HG02759 (cell line): ENCODE measurements at regions not wholly inside any gene's neighbourhood (a gene's known extent, or its start where the extent isn't known, plus 50 kb on each side); places are given as distances from the start of the nearest gene placed in this dataset.

ENCODE experiments used
- ATAC-seq: cut with Tn5 transposase; IDR thresholded peaks from one replicate; pipeline ENCODE4 v1.9.1; 2021; ENCODE audit warnings: mild to moderate bottlenecking, moderate library complexity; ENCODE audit not compliant: unreplicated experiment

GRCh38 chr2:64331114-64331645 is 122.8 kb upstream of the LGALSL start:
- no peak for ATAC-seq

DNA sequence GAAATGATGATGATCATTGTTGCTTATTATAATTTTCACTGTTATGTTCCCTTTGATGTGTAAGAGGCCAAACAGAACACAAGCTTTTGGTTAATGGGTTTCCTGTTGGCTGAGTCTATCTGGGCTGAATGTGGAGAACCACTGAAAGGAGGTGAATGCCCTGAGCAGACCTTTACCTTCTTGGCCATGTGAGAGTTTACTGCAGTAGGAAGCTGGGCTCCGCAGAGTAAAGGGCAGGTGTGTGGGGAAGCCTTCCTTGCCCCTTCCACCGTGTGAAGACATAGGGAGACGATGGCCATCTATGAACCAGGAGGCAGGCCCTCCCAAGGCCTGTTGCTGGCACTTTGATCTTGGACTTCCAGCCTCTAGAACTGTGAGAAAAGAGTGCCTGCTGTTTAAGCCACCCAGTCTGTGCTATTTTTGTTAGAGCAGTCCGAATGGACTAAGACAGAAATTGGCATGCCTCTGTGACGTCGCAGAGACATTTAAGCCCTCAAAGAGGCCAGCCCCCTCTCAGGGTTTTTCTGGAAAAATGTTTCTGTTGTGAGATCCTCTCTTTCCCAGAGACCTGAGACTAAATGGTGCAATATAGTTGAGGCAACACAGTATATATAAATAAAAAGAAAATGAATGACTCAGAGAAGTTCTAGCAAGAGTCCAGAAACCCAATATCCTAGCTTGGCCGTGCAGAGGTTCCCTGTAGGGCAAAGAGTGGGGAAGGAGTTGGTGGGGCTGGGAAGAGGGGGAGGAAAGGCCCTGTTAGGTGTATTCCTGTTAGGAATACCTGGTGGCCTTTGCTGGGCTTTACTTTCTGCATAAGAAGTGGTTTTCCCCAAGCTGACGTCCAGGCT is 121.9 kb upstream of the LGALSL start:
- no peak for ATAC-seq

DNA sequence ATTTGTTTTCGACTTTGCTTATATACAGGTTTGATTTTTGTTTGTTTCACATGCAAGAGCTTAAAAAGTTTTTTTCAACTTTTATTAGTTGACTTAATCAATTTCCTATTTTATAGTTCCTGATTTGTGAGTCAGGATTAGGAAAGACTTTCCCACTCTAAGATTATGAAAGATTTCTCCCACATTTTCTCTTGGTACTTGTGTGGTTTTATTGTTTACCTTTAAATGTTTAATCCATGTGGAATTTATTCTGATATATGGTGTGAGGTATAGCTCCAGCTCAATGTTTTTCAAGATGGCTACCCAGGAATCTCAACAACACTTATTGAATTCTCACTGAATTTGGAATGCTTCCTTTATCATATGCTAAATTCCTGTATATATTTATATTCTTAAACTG is 117.8 kb upstream of the LGALSL start:
- no peak for ATAC-seq

DNA sequence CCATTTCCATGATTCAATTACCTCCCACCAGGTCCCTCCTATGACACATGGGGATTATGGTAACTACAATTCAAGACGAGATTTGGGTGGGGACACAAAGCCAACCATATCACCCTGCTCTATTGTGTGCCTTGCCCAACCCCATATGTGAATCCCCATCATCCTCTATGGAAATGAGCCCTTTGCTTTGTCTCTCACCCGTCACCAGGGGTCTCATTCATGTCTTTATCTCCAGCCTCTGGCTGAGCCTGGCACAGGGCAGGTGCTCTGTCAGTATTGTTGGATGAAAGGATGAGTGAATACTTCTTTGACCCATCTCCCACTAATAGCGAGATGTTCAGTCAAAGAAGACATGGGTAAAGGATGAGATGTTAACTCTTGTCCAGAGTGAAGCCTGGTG is 116.6 kb upstream of the LGALSL start:
- ATAC-seq: no peak

DNA sequence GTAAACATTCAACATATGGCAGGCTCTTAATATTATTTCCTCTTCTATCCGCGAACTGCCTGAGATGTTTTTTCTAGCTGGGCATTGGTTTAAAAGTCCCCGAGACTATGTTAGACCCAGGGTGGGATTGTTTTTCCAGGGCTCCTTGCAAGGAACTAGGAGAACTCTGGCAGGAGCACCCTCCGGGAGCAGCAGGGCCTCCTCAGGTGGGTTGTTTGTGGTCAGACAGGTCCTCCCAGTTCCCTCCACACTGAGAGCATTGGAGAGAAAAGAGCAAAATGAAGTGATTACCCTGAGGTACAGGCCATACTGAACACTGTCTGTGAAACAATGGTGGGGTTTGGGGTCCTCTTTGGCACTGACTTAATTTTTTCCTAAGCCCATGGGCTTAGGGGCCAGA is 115.9 kb upstream of the LGALSL start:
- ATAC-seq: no peak

DNA sequence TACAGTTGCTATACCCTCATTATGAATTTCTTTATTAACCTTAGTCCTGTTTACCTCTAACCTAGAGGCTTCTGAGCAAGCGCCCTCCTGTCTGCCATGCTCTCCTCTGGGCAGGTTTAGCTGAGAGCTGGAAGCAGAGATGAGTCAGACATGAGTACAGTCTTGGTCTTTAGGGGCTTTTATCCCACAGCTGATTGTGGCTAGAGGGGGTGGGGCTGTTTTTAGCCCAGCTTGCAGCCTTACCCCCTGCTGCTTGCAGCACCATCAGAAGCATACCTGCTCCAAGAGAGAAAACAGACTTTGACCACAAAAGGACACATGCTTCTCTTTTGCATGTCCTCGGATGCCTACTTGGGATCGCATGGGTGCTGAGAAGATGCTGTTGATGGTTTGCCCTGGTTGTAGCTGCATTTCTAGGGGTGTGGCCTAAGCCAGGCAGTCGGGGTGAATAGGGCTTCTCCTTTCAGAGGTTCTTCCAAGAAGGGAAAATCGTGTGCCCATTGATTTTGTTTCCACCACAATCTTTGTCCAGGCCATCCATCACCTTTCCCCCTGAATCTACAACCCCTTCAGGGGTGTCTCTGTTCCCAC is 115.0 kb upstream of the LGALSL start:
- ATAC-seq: peak; percentile 50

GRCh38 chr2:64341461-64341860 is 112.5 kb upstream of the LGALSL start:
- ATAC-seq: no peak

DNA sequence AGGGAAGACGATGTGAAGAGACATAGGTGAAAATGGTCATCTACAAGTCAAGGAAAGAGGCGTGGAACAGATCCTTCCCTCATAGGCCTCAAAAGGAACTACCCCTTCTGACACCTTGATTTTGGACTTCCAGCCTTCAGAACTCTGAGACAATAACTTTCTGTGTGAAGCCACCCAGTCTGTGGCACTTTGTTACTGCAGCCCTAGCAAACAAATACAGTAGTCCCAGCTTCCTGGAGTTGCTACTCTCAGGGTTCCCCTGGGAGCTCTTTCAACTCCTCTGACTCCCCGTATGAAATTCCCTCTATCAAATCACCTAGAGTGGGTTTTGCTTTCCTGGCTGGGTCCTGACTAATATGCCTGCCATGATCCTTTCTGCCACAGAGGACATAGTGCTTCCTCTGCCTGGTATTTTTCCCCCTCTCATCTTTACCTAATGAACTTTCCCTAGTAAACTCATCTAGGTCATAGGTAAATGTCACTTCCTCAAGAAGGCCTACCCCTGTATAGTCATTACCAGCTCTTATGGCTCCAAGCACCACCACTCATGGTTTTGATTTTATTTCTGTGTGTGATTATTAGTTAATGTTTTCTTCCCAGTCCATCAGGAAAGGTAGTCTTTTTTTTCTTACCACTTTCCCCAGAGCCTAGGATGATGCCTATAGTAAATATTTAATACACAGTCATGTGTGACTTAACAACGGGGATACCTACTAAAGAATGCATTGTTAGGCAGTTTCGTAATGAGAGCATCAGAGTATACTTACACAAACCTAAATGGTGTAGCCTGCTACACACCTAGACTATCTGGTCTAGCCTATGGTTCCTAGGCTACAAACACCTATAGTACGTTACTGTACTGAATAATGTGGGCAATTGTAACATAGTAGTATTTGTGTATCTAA is 111.5 kb upstream of the LGALSL start:
- no peak for ATAC-seq

DNA sequence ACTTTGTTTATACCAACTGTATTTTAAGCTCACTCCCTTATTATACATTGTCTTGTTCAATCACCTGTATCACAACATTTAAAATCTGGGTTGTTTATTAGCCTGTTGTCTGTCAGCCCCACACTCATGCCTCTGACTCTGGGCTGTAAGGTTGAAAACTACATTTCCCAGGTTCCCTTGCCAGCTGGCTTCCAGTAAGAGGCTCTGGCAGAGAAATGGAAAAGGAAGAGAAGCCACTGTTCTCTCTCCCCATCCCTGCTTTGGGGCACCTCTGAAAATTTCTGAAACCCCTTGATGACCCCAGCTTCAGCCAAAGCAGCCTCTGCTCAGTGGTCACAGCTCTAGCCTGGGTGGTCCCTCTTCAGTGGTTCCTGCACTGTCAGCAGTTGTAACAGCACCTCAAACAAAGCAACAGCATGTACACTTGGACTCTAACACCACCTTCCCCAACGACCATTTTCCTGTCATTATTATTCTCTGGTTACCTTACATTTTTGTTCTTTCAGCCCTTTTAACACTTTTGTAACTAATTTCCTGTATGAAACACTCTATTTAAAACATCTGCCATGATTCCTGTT is 108.9 kb upstream of the LGALSL start:
- no peak for ATAC-seq

GRCh38 chr2:64345998-64346397 is 108.0 kb upstream of the LGALSL start:
- ATAC-seq: no peak

GRCh38 chr2:64348386-64349130 is 105.4 kb upstream of the LGALSL start:
- no peak for ATAC-seq

DNA sequence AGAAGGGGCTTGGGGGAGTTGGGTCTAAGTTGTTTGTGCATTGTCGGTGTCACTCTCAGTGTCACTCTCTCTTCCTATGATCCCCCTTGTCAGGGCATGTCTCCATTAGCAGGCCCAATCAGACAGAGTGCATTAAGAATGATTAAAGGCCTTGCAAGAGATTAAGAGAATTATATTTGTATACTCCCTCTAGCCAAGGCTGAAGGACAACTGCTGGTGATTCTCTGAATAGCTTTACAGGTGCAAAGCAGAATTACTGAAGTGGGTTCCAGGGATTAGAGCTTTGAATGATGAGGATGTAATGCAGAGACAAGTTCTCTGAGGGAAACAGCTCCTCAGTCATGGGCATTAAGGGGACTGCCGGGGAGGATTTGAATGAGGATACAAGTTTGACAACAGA is 104.8 kb upstream of the LGALSL start:
- ATAC-seq: no peak

- no peak for ATAC-seq
Observed at GRCh38 chr2:64350996-64351395, 103.0 kb upstream of the LGALSL start.

DNA sequence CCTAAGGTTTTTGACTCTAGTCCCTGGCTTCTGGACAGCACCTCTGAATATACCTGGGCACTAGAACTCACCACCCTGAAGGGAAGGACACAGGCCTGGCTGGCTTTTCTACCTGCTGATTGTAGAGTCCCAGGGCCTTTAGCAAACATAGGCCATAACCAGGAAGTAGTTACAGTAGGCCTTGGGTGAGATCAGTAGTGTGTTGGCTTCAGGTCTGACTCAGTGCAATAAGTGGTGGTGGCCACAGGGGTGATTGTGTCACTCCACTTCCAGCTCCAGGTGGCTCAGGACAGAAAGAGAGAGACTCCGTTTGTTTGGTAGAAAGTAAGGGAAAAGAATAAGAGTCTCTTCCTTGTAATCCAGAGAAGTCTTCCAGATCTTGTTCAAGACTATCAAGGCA is 101.7 kb upstream of the LGALSL start:
- ATAC-seq: no peak

DNA sequence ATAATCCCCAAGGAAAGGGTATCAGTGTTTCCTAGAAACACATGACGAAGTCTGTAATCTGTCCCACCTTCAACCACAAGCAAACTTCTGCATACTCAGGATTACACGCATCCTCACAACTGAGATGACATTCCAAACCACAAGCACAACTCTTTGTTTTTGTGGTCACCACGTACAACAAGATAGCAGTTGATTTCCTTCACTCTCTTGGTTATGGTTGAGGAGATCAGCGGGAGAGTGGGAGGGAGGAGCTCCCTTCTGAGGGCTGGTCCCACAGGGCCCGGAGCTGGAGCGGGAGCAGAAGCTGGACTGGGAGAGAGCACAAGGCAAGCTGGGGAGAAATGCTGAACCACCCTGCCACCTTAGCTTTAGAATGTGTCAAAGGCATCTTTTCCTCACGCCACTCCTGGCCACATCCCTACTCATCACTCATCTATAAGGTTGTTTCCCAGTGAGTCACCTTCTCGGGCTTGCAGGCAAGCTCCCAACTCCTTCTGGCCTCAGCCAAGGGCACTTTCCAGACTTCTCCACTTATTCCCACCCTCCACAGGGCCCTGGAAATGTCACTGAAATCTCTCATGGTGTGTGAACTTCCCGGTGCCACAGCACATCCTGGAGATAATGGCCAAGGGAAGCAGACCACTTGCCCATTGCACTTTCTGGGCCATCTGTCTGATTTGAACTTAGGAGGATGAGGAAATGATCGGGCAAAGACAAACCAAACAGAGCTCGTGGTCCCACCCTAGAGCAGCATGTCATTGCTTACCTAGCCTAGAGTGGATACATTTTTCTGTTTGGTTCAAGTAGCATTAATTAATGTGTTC is 98.9 kb upstream of the LGALSL start:
- no peak for ATAC-seq

DNA sequence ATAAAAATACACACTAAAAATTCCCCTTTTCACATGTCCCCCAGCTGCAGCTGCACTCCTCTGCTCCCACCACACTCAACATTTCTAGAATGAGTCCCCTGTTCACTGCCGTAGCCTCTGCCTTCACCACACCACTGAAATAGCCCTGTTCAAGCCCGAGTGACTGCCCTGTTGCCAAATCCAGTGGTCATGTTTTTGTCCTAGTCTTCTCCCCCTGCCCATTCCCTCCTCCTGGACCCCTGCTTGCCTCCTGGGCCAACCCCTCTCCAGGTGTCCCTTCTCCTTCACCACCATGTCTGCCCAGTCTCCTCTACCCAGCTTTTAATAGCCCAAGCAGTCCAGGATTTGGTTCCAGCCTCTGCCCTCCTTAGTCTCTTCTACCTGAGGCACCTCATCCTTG is 97.1 kb upstream of the LGALSL start:
- no peak for ATAC-seq

DNA sequence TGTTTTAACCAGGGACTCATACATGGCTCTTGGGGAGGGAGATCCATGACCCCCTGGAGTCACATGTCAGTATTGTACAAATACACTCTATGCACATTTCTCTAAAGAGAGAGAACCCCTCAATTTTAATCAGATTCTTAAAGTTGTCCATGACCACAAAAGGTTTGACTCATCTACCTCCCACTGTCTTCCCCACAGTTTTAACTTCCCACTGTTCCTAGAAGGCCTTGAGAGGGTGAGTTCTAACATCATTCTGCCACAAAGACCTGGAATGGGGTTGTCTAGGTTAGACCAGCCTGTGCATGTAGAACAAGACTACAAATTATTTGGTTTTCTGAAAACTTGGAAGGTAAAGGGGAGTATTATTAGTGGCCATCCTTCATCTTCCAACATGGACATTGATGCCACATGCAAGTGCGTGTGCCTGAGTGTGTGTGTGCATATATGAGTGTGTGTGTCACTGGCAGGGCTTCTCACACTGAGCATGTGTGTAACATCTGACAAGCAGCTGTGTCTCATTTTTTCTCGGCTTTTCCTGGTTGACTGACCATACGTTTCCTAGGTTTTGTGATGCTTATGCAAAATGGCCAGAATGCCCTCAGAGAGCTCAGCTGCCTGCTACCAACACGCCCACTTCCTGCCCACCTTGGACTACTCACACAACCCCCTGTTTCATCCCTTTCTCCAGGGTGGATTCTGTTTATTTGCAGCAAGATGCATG is 94.6 kb upstream of the LGALSL start:
- ATAC-seq: peak; percentile 39

DNA sequence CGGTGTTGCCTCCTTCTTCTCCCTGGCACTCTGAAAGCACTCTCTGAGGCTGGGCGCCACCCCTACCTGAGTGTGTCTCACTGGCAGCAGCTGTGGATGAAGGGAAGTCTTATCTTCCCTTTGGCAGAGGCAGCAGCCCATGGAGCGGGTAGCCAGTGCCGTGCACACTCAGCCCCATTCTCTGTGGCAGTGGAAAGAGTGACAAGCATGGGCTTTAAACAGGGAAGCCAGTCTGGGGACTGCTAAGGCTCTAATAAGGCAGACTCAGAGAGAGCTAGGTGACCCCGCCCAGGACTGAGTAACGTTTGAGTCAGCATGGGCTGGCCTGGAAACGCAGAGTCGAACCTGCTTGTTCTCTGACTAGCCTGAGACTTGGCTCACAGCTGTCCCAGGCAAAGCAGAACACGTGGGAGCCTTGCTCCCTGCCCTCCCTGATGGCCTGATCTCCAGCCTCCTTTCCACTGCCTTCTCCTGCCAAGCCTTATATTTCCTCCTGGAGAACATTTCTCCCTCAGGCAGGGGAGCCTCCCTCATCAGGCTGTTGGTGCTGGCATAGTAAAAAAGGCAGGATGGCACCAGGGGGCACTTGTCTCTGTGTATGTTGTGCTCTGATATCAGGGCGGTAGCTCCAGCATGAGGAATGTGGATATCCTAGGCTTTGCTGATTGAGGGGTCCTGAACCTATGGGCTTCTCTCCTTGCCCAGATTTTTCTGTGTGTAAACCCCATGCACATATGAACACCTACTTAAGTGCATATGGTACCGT is 93.9 kb upstream of the LGALSL start:
- ATAC-seq: peak; percentile 90
